ENCODE measurements at regions not wholly inside any gene's neighbourhood (a gene's known extent, or its start where the extent isn't known, plus 50 kb on each side); places are given as distances from the start of the nearest gene placed in this dataset.

- intact Hi-C loops (cut with DNase I) = no loop called here
- no peak for ATAC-seq
- no peak for DNase-seq (ENCODE audit: low spot score)
Observed at GRCh38 chr1:193794239-193794638, 607.8 kb upstream of the B3GALT2 start.

GRCh38 chr1:193791746-193792145 is 605.3 kb upstream of the B3GALT2 start:
- intact Hi-C loops (cut with DNase I) = no loop called here
- ATAC-seq = no peak
- no peak for DNase-seq (ENCODE audit: low spot score)

GRCh38 chr1:193787061-193787460 is 600.6 kb upstream of the B3GALT2 start:
- DNase-seq (ENCODE audit: low spot score) = no peak
- ATAC-seq = no peak
- intact Hi-C loops (cut with DNase I) = no loop called here

- intact Hi-C loops (cut with DNase I) = no loop called here
- ATAC-seq = no peak
Observed at GRCh38 chr1:193785850-193786420, 599.5 kb upstream of the B3GALT2 start.

GRCh38 chr1:193774536-193775323 is 588.3 kb upstream of the B3GALT2 start:
- DNase-seq (ENCODE audit: low spot score) (no peak), ATAC-seq (no peak)
- intact Hi-C loops (cut with DNase I) = no loop called here

More at GRCh38 chr1:193785850-193786420, 599.5 kb upstream of the B3GALT2 start:
- DNase-seq (ENCODE audit: low spot score) = no peak

GRCh38 chr1:193771596-193771995 is 585.2 kb upstream of the B3GALT2 start:
- ATAC-seq (no peak), DNase-seq (ENCODE audit: low spot score) (no peak)
- intact Hi-C loops (cut with DNase I) = no loop called here

- DNase-seq (ENCODE audit: low spot score) (no peak), ATAC-seq (no peak)
- intact Hi-C loops (cut with DNase I) = no loop called here
Observed at GRCh38 chr1:193769651-193770050, 583.2 kb upstream of the B3GALT2 start.

GRCh38 chr1:193767886-193768285 is 581.5 kb upstream of the B3GALT2 start:
- DNase-seq (ENCODE audit: low spot score) (no peak), ATAC-seq (no peak)
- intact Hi-C loops (cut with DNase I) = no loop called here

- ATAC-seq = no peak
- intact Hi-C loops (cut with DNase I) = no loop called here
- no peak for DNase-seq (ENCODE audit: low spot score)
Observed at GRCh38 chr1:193766329-193766728, 579.9 kb upstream of the B3GALT2 start.

- intact Hi-C loops (cut with DNase I) = no loop called here
- ATAC-seq = no peak
- DNase-seq (ENCODE audit: low spot score) = no peak
Observed at GRCh38 chr1:193763266-193763665, 576.9 kb upstream of the B3GALT2 start.

- DNase-seq (ENCODE audit: low spot score) (no peak), ATAC-seq (no peak)
- intact Hi-C loops (cut with DNase I) = no loop called here
Observed at GRCh38 chr1:193762236-193762635, 575.8 kb upstream of the B3GALT2 start.

- DNase-seq (ENCODE audit: low spot score) = no peak
- no peak for ATAC-seq
- intact Hi-C loops (cut with DNase I) = loop anchor here (2.0 kb wide), 1 partner anchor 63 kb away; no protein-coding TSS in a partner anchor
Observed at GRCh38 chr1:193755441-193755840, 569.0 kb upstream of the B3GALT2 start.

- DNase-seq (ENCODE audit: low spot score) (no peak), ATAC-seq (no peak)
- intact Hi-C loops (cut with DNase I) = loop anchor here (2.0 kb wide), 1 partner anchor 64 kb away; no protein-coding TSS in a partner anchor
Observed at GRCh38 chr1:193754732-193755427, 568.5 kb upstream of the B3GALT2 start.

GRCh38 chr1:193754151-193754550 is 567.7 kb upstream of the B3GALT2 start:
- ATAC-seq (no peak), DNase-seq (ENCODE audit: low spot score) (no peak)

GRCh38 chr1:193753038-193753756 is 566.8 kb upstream of the B3GALT2 start:
- intact Hi-C loops (cut with DNase I) = no loop called here
- no peak for DNase-seq (ENCODE audit: low spot score)

More at GRCh38 chr1:193754151-193754550, 567.7 kb upstream of the B3GALT2 start:
- intact Hi-C loops (cut with DNase I) = loop anchor here (2.0 kb wide), 1 partner anchor 65 kb away; no protein-coding TSS in a partner anchor

GRCh38 chr1:193749868-193750267 is 563.5 kb upstream of the B3GALT2 start:
- intact Hi-C loops (cut with DNase I) = no loop called here
- ATAC-seq (no peak), DNase-seq (ENCODE audit: low spot score) (no peak)

More at GRCh38 chr1:193753038-193753756, 566.8 kb upstream of the B3GALT2 start:
- ATAC-seq = no peak

GRCh38 chr1:193747579-193747978 is 561.2 kb upstream of the B3GALT2 start:
- intact Hi-C loops (cut with DNase I) = no loop called here
- no peak for ATAC-seq
- DNase-seq (ENCODE audit: low spot score) = no peak

- DNase-seq (ENCODE audit: low spot score) (no peak), ATAC-seq (no peak)
- intact Hi-C loops (cut with DNase I) = no loop called here
Observed at GRCh38 chr1:193741228-193741627, 554.8 kb upstream of the B3GALT2 start.

GRCh38 chr1:193740762-193741161 is 554.3 kb upstream of the B3GALT2 start:
- intact Hi-C loops (cut with DNase I) = no loop called here
- DNase-seq (ENCODE audit: low spot score) (no peak), ATAC-seq (no peak)
